AG04449 (cell line): ENCODE measurements at regions not wholly inside any gene's neighbourhood (a gene's known extent, or its start where the extent isn't known, plus 50 kb on each side); places are given as distances from the start of the nearest gene placed in this dataset.
A peak's percentile ranks its signal among the peaks of the same experiment; 100 is the strongest.

Source experiments
- CTCF ChIA-PET: fragments of 350-600 bp; formaldehyde crosslinking; extraction: SDS; loops from one replicate; lab custom pipeline; 2021; ENCODE audit warnings: antibody characterized with exemption; lab: Yijun Ruan, JAX
- POLR2A ChIA-PET: fragments of 400-600, 350-600 bp; formaldehyde crosslinking; extraction: SDS; loops from one replicate; lab custom pipeline; 2020; ENCODE audit warnings: antibody characterized with exemption, inconsistent platforms; lab: Yijun Ruan, JAX
- DNase-seq: peaks from one replicate; pipeline ENCODE4 v3.0.0-alpha.2; 2010; ENCODE audit warnings: low read depth, low spot score
- H3K4me3 ChIP-seq: 2 replicates; pipeline ENCODE4 v1.5.1; 2011; ENCODE audit warnings: low read depth, mild to moderate bottlenecking, control low read depth, low read length
- TF ChIP-seq, protein P1 (sequence below): IDR thresholded peaks from one replicate; pipeline ENCODE4 v1.5.1; 2011; ENCODE audit warnings: mild to moderate bottlenecking, moderate library complexity, low read length, control low read depth, inconsistent platforms; ENCODE audit not compliant: insufficient read depth; ENCODE audit errors: missing control alignments

- no peak overlapping the region for H3K4me3 ChIP-seq
- CTCF ChIA-PET, result no interaction called here
- no peak for DNase-seq
- TF ChIP-seq, protein P1, sequence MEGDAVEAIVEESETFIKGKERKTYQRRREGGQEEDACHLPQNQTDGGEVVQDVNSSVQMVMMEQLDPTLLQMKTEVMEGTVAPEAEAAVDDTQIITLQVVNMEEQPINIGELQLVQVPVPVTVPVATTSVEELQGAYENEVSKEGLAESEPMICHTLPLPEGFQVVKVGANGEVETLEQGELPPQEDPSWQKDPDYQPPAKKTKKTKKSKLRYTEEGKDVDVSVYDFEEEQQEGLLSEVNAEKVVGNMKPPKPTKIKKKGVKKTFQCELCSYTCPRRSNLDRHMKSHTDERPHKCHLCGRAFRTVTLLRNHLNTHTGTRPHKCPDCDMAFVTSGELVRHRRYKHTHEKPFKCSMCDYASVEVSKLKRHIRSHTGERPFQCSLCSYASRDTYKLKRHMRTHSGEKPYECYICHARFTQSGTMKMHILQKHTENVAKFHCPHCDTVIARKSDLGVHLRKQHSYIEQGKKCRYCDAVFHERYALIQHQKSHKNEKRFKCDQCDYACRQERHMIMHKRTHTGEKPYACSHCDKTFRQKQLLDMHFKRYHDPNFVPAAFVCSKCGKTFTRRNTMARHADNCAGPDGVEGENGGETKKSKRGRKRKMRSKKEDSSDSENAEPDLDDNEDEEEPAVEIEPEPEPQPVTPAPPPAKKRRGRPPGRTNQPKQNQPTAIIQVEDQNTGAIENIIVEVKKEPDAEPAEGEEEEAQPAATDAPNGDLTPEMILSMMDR, result no peak
- POLR2A ChIA-PET, result no interaction called here
These were observed 497.5 kb upstream of the PBX1 start for GRCh38 chr1:164061528-164061927.

DNA sequence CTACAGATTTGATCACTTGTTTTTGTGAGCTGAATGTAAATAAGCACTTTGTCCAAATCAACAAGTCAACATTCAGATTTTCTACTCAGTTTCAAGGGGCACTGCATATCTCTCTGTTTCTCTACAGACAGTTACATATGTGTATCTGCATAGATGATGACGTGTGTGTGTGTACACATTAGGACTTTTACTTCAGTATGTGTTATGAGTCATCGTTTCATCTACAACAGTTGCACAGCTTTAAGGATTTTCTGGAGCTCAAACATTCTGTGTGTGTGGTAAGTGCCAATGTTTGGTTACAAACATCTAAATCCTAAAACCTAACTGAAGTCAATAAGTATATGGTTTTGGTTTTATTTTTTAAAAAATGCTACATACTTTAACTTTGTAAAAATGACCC lies 494.5 kb upstream of the PBX1 start:
- no peak for DNase-seq
- ChIA-PET CTCF (no interaction called here), POLR2A (no interaction called here)
- no peak overlapping the region for H3K4me3 ChIP-seq
- TF ChIP-seq, protein P1, result no peak

DNA sequence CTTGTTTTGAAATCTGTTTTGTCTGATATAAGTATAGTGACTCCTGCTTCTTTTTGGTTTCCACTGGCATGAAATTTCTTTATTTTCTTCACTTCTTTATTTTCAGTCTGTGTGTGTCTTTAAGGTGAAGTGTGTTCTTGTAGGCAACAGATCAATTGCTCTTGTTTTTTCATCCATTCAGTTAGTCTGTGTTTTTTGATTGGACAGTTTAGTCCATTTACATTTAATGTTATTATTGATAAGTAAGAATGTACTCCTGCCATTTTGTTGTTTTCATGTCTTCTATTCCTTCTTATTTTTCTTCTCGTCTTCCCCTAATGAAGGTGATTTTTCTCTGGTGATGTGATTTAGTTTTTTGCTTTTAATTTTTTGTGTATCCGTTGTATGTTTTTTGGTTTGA lies 487.7 kb upstream of the PBX1 start:
- ChIA-PET POLR2A (no interaction called here), CTCF (no interaction called here)
- H3K4me3 ChIP-seq, result no peak overlapping the region
- TF ChIP-seq, protein P1, result no peak
- DNase-seq, result no peak

DNA sequence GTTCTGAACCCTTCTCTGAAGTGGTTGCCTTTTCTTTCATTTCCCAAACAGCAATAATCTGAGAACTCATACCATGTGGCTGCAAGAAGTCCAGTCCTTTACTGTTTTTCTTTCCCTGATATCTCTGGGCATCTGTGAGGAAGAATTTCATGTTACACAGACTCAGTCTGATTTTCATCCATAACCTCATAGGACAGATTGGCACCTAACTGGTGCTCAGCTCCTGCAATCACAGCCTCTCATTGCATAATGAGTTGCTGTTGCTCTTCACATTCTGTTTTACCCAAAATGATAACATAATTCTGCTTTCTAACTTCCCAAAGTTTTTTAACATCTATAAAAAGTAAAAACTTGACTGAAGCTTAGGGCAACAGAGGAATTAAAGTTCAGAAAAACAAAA lies 472.2 kb upstream of the PBX1 start:
- ChIA-PET CTCF (interaction anchor here (1.4 to 1.8 kb wide), 2 partner anchors 267 to 525 kb away, joined by 4 read pairs; no protein-coding TSS in a partner anchor), POLR2A (interaction anchor here (0.6 kb wide), 1 partner anchor 20 kb away, joined by 3 read pairs; no protein-coding TSS in a partner anchor)
- TF ChIP-seq, protein P1, result no peak
- DNase-seq, result no peak
- H3K4me3 ChIP-seq, result no peak overlapping the region

- DNase-seq, result no peak
- TF ChIP-seq, protein P1, result no peak
- H3K4me3 ChIP-seq, result no peak overlapping the region
- POLR2A ChIA-PET, result no interaction called here
- CTCF ChIA-PET, result interaction anchor here (1.0 to 1.8 kb wide), 2 partner anchors 268 to 552 kb away, joined by 3 to 4 read pairs; no protein-coding TSS in a partner anchor
These were observed 471.0 kb upstream of the PBX1 start for GRCh38 chr1:164087906-164088453.

DNA sequence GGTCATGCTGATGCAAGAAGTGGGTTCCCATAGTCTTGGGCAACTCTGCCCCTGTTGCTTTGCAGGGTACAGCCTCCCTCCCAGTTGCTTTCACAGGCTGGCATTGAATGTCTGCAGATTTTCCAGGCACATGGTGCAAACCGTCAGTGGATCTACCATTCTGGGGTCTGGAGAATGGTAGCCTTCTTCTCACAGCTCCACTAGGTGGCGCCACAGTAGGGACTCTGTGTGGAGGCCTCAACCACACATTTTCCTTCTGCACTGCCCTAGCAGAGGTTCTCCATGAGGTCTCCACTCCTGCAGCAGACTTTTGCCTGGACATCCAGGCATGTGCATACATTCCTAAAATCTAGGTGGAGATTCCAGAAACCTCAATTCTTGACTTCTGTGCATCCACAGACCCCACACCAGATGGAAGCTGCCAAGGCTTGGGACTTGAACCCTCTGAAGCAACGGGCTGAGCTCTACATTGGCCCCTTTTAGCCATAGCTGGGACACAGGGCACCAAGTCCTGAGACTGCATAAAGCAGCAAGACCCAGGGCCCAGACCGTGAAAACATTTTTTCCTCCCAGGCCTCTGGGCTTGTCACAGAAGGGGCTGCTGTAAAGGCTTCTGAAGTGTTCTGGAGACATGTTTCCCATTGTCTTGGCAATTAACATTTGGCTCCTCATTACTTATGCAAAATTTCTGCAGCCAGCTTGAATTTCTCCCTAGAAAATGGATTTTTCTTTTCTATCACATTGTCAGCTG lies 466.2 kb upstream of the PBX1 start:
- ChIA-PET POLR2A (no interaction called here), CTCF (no interaction called here)
- TF ChIP-seq, protein P1, result peak; percentile 22
- no peak for DNase-seq
- H3K4me3 ChIP-seq, result no peak overlapping the region
